WTC11 (cell line): ENCODE measurements at regions not wholly inside any gene's neighbourhood (a gene's known extent, or its start where the extent isn't known, plus 50 kb on each side); places are given as distances from the start of the nearest gene placed in this dataset.

Experiments
- ATAC-seq: fragments of 200-7000 bp; cut with Tn5 transposase; 2 replicates; pipeline ENCODE4 v1.10.0; 2021; ENCODE audit warnings: mild to moderate bottlenecking, moderate library complexity
- CTCF ChIA-PET: fragments of 300-600 bp; sonication (Branson Sonifier 250); formaldehyde crosslinking; loops from one replicate; lab custom pipeline; 2021; ENCODE audit warnings: antibody characterized with exemption; lab: Charles Lee
- POLR2A ChIA-PET: fragments of 350-600 bp; sonication (Branson Sonifier 250); formaldehyde crosslinking; loops from one replicate; lab custom pipeline; 2021; ENCODE audit warnings: antibody characterized with exemption; lab: Charles Lee
- DNase-seq: peaks from one replicate; pipeline ENCODE4 v3.0.0; 2021; ENCODE audit warnings: low spot score
- H3K27ac Mint-ChIP-seq: 2 replicates; pipeline ENCODE4 v1.8.0; 2021; ENCODE audit warnings: mixed read lengths
- H3K27me3 Mint-ChIP-seq: 2 replicates; pipeline ENCODE4 v1.8.0; 2021; ENCODE audit warnings: low read depth, mild to moderate bottlenecking, moderate library complexity, mixed read lengths
- H3K36me3 Mint-ChIP-seq: 2 replicates; pipeline ENCODE4 v1.8.0; 2021; ENCODE audit warnings: mixed read lengths
- H3K4me1 Mint-ChIP-seq: 2 replicates; pipeline ENCODE4 v1.8.0; 2022; ENCODE audit warnings: mixed read lengths
- H3K4me3 Mint-ChIP-seq: 2 replicates; pipeline ENCODE4 v1.8.0; 2021; ENCODE audit warnings: mild to moderate bottlenecking, moderate library complexity, mixed read lengths
- H3K9me3 Mint-ChIP-seq: 2 replicates; pipeline ENCODE4 v1.8.0; 2021; ENCODE audit warnings: mixed read lengths
- ARID4B ChIP-seq: sonication (generic); formaldehyde crosslinking; IDR thresholded peaks from 2 replicates; pipeline ENCODE4 v1.8.0; 2023; ENCODE audit warnings: missing genetic modification reagents, mild to moderate bottlenecking, borderline replicate concordance
- CREM ChIP-seq: sonication (generic); formaldehyde crosslinking; IDR thresholded peaks from 2 replicates; pipeline ENCODE4 v1.8.1; 2022; ENCODE audit warnings: mild to moderate bottlenecking, missing genetic modification reagents, moderate library complexity
- CTCF ChIP-seq: fragments of 200-600 bp; IDR thresholded peaks from 2 replicates; pipeline ENCODE4 v1.8.0; 2022; ENCODE audit warnings: antibody characterized with exemption
- ESRRA ChIP-seq: sonication (generic); formaldehyde crosslinking; IDR thresholded peaks from 2 replicates; pipeline ENCODE4 v1.8.1; 2022; ENCODE audit warnings: mild to moderate bottlenecking, missing genetic modification reagents, borderline replicate concordance
- ETV6 ChIP-seq: sonication (generic); formaldehyde crosslinking; IDR thresholded peaks from 2 replicates; pipeline ENCODE4 v1.8.1; 2022; ENCODE audit warnings: mild to moderate bottlenecking, missing genetic modification reagents
- FOXJ3 ChIP-seq: sonication (generic); formaldehyde crosslinking; IDR thresholded peaks from 2 replicates; pipeline ENCODE4 v1.9.0; 2021; ENCODE audit warnings: missing genetic modification reagents, mild to moderate bottlenecking, borderline replicate concordance
- JUN ChIP-seq: sonication (generic); formaldehyde crosslinking; IDR thresholded peaks from 2 replicates; pipeline ENCODE4 v1.8.0; 2023; ENCODE audit warnings: mild to moderate bottlenecking, missing genetic modification reagents
- NFATC4 ChIP-seq: fragments of 250-450 bp; sonication (Bioruptor Pico); IDR thresholded peaks from 2 replicates; pipeline ENCODE4 v1.9.0; 2021; ENCODE audit warnings: mild to moderate bottlenecking
- NR2C2 ChIP-seq: sonication (generic); formaldehyde crosslinking; IDR thresholded peaks from 2 replicates; pipeline ENCODE4 v1.8.0; 2022; ENCODE audit warnings: mild to moderate bottlenecking, missing genetic modification reagents
- PRDM15 ChIP-seq: sonication (generic); formaldehyde crosslinking; IDR thresholded peaks from 2 replicates; pipeline ENCODE4 v1.8.0; 2022; ENCODE audit warnings: missing genetic modification reagents
- PRRX2 ChIP-seq: fragments of 250-450 bp; sonication (Bioruptor Pico); IDR thresholded peaks from 2 replicates; pipeline ENCODE4 v1.8.0; 2021; ENCODE audit warnings: mild to moderate bottlenecking
- SMAD3 ChIP-seq: sonication (generic); formaldehyde crosslinking; IDR thresholded peaks from 2 replicates; pipeline ENCODE4 v1.8.0; 2022; ENCODE audit warnings: missing genetic modification reagents, mild to moderate bottlenecking, borderline replicate concordance
- SP1 ChIP-seq: sonication (generic); formaldehyde crosslinking; conservative IDR thresholded peaks from 2 replicates; pipeline ENCODE4 v1.8.1; 2022; ENCODE audit warnings: missing genetic modification reagents
- TEAD1 ChIP-seq: sonication (generic); formaldehyde crosslinking; IDR thresholded peaks from 2 replicates; pipeline ENCODE4 v1.8.0; 2022; ENCODE audit warnings: mild to moderate bottlenecking, missing genetic modification reagents
- ZNF138 ChIP-seq: sonication (generic); formaldehyde crosslinking; conservative IDR thresholded peaks from 2 replicates; pipeline ENCODE4 v1.8.1; 2022; ENCODE audit warnings: mild to moderate bottlenecking, moderate library complexity, missing genetic modification reagents
- ZNF263 ChIP-seq: sonication (generic); formaldehyde crosslinking; IDR thresholded peaks from 2 replicates; pipeline ENCODE4 v1.8.1; 2022; ENCODE audit warnings: low read depth, mild to moderate bottlenecking, moderate library complexity, missing genetic modification reagents
- ZNF281 ChIP-seq: sonication (generic); formaldehyde crosslinking; IDR thresholded peaks from 2 replicates; pipeline ENCODE4 v1.8.0; 2023; ENCODE audit warnings: mild to moderate bottlenecking, missing genetic modification reagents
- ZNF423 ChIP-seq: fragments of 250-450 bp; sonication (Bioruptor Pico); IDR thresholded peaks from 2 replicates; pipeline ENCODE4 v2.1.2; 2022; ENCODE audit warnings: mild to moderate bottlenecking, moderate library complexity
- TF ChIP-seq, protein P1 (sequence below): sonication (generic); formaldehyde crosslinking; IDR thresholded peaks from 2 replicates; pipeline ENCODE4 v1.8.0; 2023; ENCODE audit warnings: missing genetic modification reagents

- TF ChIP-seq ESRRA, result no peak
- TF ChIP-seq ETV6 (CRISPR knock-in tag), result no peak
- TF ChIP-seq JUN (CRISPR knock-in tag), result no peak
- TF ChIP-seq, protein P1, sequence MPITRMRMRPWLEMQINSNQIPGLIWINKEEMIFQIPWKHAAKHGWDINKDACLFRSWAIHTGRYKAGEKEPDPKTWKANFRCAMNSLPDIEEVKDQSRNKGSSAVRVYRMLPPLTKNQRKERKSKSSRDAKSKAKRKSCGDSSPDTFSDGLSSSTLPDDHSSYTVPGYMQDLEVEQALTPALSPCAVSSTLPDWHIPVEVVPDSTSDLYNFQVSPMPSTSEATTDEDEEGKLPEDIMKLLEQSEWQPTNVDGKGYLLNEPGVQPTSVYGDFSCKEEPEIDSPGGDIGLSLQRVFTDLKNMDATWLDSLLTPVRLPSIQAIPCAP, result no peak
- no peak for TF ChIP-seq PRRX2
- TF ChIP-seq ARID4B (CRISPR knock-in tag), result no peak
- no peak for TF ChIP-seq ZNF281 (CRISPR knock-in tag)
- no peak for TF ChIP-seq TEAD1 (CRISPR knock-in tag)
- TF ChIP-seq ZNF263 (CRISPR knock-in tag), result no peak
- no peak for TF ChIP-seq SP1
- no peak for TF ChIP-seq SMAD3 (CRISPR knock-in tag)
- TF ChIP-seq CREM (CRISPR knock-in tag), result no peak
- no peak for TF ChIP-seq NFATC4
- no peak for TF ChIP-seq NR2C2 (CRISPR knock-in tag)
- no peak for TF ChIP-seq ZNF423 (CRISPR knock-in tag)
- TF ChIP-seq PRDM15 (CRISPR knock-in tag), result no peak
These were observed 669.1 kb upstream of the CDH6 start for GRCh38 chr5:30524428-30524827.

DNA sequence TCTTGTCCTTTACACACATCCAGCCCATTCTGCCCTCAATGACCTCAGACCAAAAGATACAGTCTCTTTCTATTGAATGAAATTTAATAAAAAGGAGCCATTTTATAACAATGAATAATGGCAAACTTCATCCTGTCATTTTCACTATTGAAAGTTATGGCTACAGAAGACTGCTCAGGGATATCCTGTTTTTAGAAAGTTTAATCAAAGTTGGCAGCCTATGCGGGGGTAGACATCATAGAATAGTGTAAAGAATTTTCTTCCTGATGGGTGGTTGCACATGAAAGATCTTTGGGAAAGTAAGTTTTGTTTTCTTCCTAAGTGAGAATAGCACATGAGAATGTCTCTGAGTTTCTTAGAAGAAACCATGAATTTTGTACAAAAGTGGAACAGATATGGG is 670.4 kb upstream of the CDH6 start:
- H3K4me3 Mint-ChIP-seq, result no peak overlapping the region
- H3K27ac Mint-ChIP-seq, result no peak overlapping the region
- TF ChIP-seq ARID4B (CRISPR knock-in tag), result no peak
- TF ChIP-seq JUN (CRISPR knock-in tag), result no peak
- TF ChIP-seq ZNF138 (CRISPR knock-in tag), result no peak
- TF ChIP-seq CTCF, result no peak
- no peak for TF ChIP-seq FOXJ3 (CRISPR knock-in tag)

More at GRCh38 chr5:30524428-30524827, 669.1 kb upstream of the CDH6 start:
- H3K4me3 Mint-ChIP-seq, result no peak overlapping the region
- H3K27ac Mint-ChIP-seq, result no peak overlapping the region
- ChIA-PET POLR2A (no interaction called here), CTCF (no interaction called here)
- H3K9me3 Mint-ChIP-seq, result no peaks in the 10 kb centered on the region
- no peak for ATAC-seq
- H3K4me1 Mint-ChIP-seq, result peaks cover 14% of the 10 kb centered on the region
- H3K27me3 Mint-ChIP-seq, result no peaks in the 10 kb centered on the region
- DNase-seq, result no peak
- no peaks in the 10 kb centered on the region for H3K36me3 Mint-ChIP-seq

More for the DNA sequence above, 670.4 kb upstream of the CDH6 start:
- no peak for ATAC-seq
- DNase-seq, result no peak
- CTCF ChIA-PET, result no interaction called here
- Mint-ChIP-seq H3K4me1 (peaks cover 14% of the 10 kb centered on the region), H3K9me3 (no peaks in the 10 kb centered on the region), H3K27me3 (no peaks in the 10 kb centered on the region), H3K36me3 (no peaks in the 10 kb centered on the region)
- POLR2A ChIA-PET, result no interaction called here
